ENCODE measurements at regions not wholly inside any gene's neighbourhood (a gene's known extent, or its start where the extent isn't known, plus 50 kb on each side); places are given as distances from the start of the nearest gene placed in this dataset.

GRCh38 chr4:57270346-57270745, 160.2 kb upstream of the IGFBP7 start:
- Histone ChIP-seq H3K27ac (ENCODE audit: extremely low read depth, low read depth, low read length) (no peak overlapping the region), H3K36me3 (ENCODE audit: control insufficient read depth in 2 of 2, insufficient read depth in 1 of 2, low read length in 2 of 2) (no peaks in the 10 kb centered on the region), H3K4me1 (ENCODE audit: control insufficient read depth, insufficient read depth, low read length) (no peaks in the 10 kb centered on the region), H3K9me3 (ENCODE audit: control insufficient read depth, insufficient read depth, low read depth, low read length) (no peaks in the 10 kb centered on the region), H3K4me3 (ENCODE audit: low read depth, low read length) (no peak overlapping the region)
- ChIA-PET POLR2A (no interaction called here), CTCF (interaction anchor here (0.6 kb wide), 1 partner anchor 107 kb away, joined by 3 read pairs; no protein-coding TSS in a partner anchor)
- TF ChIP-seq OSR2 (tag by site-specific recombination; IDR thresholded peaks at IDR 0.05) (no peak), ZNF350 (tag by site-specific recombination; IDR thresholded peaks at IDR 0.05) (no peak), SALL2 (tag by site-specific recombination; IDR thresholded peaks at IDR 0.05; ENCODE audit: borderline replicate concordance) (no peak), ZNF394 (tag by site-specific recombination; IDR thresholded peaks at IDR 0.05; ENCODE audit: borderline replicate concordance) (no peak), TRIM28 (IDR thresholded peaks at IDR 0.05; ENCODE audit: borderline replicate concordance, low read length) (no peak), ZNF707 (tag by site-specific recombination; IDR thresholded peaks at IDR 0.05) (no peak), ZNF548 (tag by site-specific recombination; IDR thresholded peaks at IDR 0.05) (no peak), ZFP37 (tag by site-specific recombination; IDR thresholded peaks at IDR 0.05) (no peak), ZXDB (tag by site-specific recombination; IDR thresholded peaks at IDR 0.05) (no peak)

- Histone ChIP-seq H3K9me3 (ENCODE audit: control insufficient read depth, insufficient read depth, low read depth, low read length) (no peaks in the 10 kb centered on the region), H3K4me3 (ENCODE audit: low read depth, low read length) (no peak overlapping the region), H3K27ac (ENCODE audit: extremely low read depth, low read depth, low read length) (no peak overlapping the region), H3K4me1 (ENCODE audit: control insufficient read depth, insufficient read depth, low read length) (no peaks in the 10 kb centered on the region), H3K36me3 (ENCODE audit: control insufficient read depth in 2 of 2, insufficient read depth in 1 of 2, low read length in 2 of 2) (no peaks in the 10 kb centered on the region)
- TF ChIP-seq HIC1 (tag by site-specific recombination; IDR thresholded peaks at IDR 0.05) (no peak), ZNF529 (tag by site-specific recombination; IDR thresholded peaks at IDR 0.05; ENCODE audit: insufficient replicate concordance) (no peak), REPIN1 (tag by site-specific recombination; IDR thresholded peaks at IDR 0.05; ENCODE audit: low read depth) (no peak), ZSCAN16 (tag by site-specific recombination; IDR thresholded peaks at IDR 0.05) (no peak), ZSCAN5A (tag by site-specific recombination; IDR thresholded peaks at IDR 0.05) (no peak), ZNF585B (tag by site-specific recombination; IDR thresholded peaks at IDR 0.05) (no peak), MEIS1 (CRISPR knock-in tag; IDR thresholded peaks at IDR 0.05; ENCODE audit: borderline replicate concordance) (no peak), ZNF133 (tag by site-specific recombination; IDR thresholded peaks at IDR 0.05) (no peak), ZNF114 (tag by site-specific recombination; IDR thresholded peaks at IDR 0.05) (no peak), ZNF394 (tag by site-specific recombination; IDR thresholded peaks at IDR 0.05; ENCODE audit: borderline replicate concordance) (no peak), ZNF513 (tag by site-specific recombination; IDR thresholded peaks at IDR 0.05) (no peak), ZNF335 (tag by site-specific recombination; conservative IDR thresholded peaks at IDR 0.05) (no peak), ZEB2 (tag by site-specific recombination; IDR thresholded peaks at IDR 0.05) (no peak), SP7 (tag by site-specific recombination; IDR thresholded peaks at IDR 0.05) (no peak), ZNF580 (tag by site-specific recombination; IDR thresholded peaks at IDR 0.05) (no peak), ZFP3 (tag by site-specific recombination; IDR thresholded peaks at IDR 0.05; ENCODE audit: low read depth) (no peak)
- POLR2A ChIA-PET, result no interaction called here
- CTCF ChIA-PET, result interaction anchor here (0.7 kb wide), 1 partner anchor 38 kb away, joined by 3 read pairs; no protein-coding TSS in a partner anchor
Measured at GRCh38 chr4:57265831-57266582, 155.8 kb upstream of the IGFBP7 start.
